ENCODE measurements at regions not wholly inside any gene's neighbourhood (a gene's known extent, or its start where the extent isn't known, plus 50 kb on each side); places are given as distances from the start of the nearest gene placed in this dataset.

GRCh38 chr5:123752552-123753179 lies 240.7 kb downstream of the CSNK1G3 start:
- TF ChIP-seq CTCF (optimal IDR thresholded peaks at IDR 0.05 in 1 of 3, IDR thresholded peaks at IDR 0.05 in 1 of 3, conservative IDR thresholded peaks at IDR 0.05 in 1 of 3; ENCODE audit: extremely low read depth in 1 of 3, insufficient read depth in 2 of 3, low read length in 3 of 3) (no peak), EZH2 (IDR thresholded peaks at IDR 0.05; ENCODE audit: low read length) (no peak)

Data from keratinocyte (primary cell).